ENCODE measurements at regions not wholly inside any gene's neighbourhood (a gene's known extent, or its start where the extent isn't known, plus 50 kb on each side); places are given as distances from the start of the nearest gene placed in this dataset.

- Histone ChIP-seq H3K4me1 (no peaks in the 10 kb centered on the region), H3K36me3 (replicated peaks) (no peaks in the 10 kb centered on the region), H3K27me3 (ENCODE audit: low read depth) (no peaks in the 10 kb centered on the region), H3K4me3 (no peak overlapping the region), H3K9me3 (no peaks in the 10 kb centered on the region)
- DNase-seq (ENCODE audit: low spot score in 2 of 2): no peak
- in situ Hi-C loops (cut with MboI; ENCODE audit: low sequenced_read_pairs): no loop called here
Observed at GRCh38 chr2:103902347-103902746, 951.6 kb upstream of the POU3F3 start.

DNA sequence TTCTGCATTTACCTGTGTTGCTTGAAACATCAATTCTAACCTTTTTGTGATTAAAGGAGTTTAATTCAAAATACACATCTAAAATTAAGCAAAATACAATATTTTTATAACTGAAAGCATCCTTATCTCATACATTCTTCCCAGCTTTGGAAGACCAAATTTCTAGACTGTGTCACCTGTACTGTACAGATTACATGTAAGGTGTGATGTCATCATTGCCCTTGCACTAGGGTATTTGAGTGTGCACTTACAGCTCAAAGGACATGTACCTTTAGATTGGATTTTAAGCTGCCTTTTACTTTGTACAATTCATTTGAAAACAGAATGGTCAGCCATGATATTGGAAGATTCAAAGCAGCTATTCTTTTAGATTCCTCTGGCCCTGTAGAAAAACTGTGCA is 932.8 kb upstream of the POU3F3 start:
- H3K9me3 ChIP-seq: no peaks in the 10 kb centered on the region
- H3K27me3 ChIP-seq (ENCODE audit: low read depth): no peaks in the 10 kb centered on the region
- no peaks in the 10 kb centered on the region for H3K36me3 ChIP-seq (replicated peaks)
- H3K4me1 ChIP-seq: no peaks in the 10 kb centered on the region
- no peak for DNase-seq (ENCODE audit: low spot score in 2 of 2)
- in situ Hi-C loops (cut with MboI; ENCODE audit: low sequenced_read_pairs): no loop called here
- H3K4me3 ChIP-seq: no peak overlapping the region

DNA sequence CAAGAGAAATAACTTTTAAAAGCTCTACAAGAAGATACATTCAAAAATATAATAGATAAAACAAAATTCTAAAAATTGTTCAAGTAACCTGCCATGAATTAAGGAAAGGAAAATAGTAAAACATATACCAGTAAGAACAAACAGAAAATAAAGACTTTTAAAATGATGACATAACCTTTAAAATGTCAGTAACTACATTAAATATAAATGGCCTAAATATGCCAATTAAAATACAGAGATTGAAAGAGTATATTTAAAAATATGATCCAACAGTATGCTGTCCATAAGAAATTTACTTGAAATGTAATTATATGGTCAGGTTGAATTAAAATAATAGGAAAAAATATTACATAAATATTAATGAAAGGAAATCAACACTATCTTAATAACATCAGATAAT is 911.7 kb upstream of the POU3F3 start:
- in situ Hi-C loops (cut with MboI; ENCODE audit: low sequenced_read_pairs): no loop called here
- Histone ChIP-seq H3K4me3 (no peak overlapping the region), H3K9me3 (no peaks in the 10 kb centered on the region), H3K36me3 (replicated peaks) (no peaks in the 10 kb centered on the region), H3K27me3 (ENCODE audit: low read depth) (no peaks in the 10 kb centered on the region), H3K4me1 (no peaks in the 10 kb centered on the region)
- no peak for DNase-seq (ENCODE audit: low spot score in 2 of 2)

- no peak for DNase-seq (ENCODE audit: low spot score in 2 of 2)
- in situ Hi-C loops (cut with MboI; ENCODE audit: low sequenced_read_pairs): no loop called here
Observed at GRCh38 chr2:103945083-103945482, 908.8 kb upstream of the POU3F3 start.

DNA sequence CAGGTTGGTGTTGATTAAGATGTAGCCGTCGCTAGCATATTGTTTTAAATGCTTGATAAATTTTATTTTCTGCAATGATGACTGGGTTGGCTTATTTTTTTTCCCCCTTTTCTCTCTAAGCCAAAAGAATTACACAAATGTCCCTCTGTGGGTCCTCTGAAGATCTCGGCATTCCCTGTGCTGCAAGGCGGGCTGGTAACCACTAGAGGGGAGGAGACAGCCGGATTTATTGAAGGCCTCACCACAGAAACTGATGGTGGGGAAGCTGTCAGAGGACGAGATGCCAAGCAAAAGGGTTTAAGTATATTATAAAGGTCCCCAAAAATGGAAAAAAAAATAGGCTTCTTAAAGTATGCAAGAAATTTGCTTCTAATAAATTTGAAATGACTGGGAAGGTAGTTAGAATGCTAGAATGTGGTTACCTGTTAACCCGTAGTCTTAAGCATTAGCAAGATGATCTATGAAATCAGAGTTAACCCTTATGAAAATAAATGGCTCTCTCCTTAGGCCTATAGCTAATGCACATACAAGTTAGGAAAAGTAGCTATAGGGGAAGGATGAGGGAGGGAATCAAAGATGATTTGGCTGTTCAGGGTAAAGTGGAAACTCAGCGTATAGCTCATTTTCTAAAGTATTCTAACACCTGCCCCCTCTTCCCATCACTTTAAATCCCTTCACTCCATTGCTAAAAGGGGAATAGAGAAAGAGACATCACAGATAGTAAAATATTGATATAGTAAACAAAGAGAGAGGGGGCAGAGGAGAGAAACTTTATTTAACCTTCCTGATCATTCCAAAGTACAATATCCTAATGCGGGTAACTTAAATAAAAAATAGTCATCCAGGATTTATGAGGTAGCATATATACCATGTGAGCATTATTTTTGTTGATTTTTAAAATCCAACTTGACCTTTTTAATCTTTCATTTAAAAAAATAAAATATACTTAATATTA is 894.5 kb upstream of the POU3F3 start:
- Histone ChIP-seq H3K4me1 (no peaks in the 10 kb centered on the region), H3K36me3 (replicated peaks) (no peaks in the 10 kb centered on the region), H3K9me3 (no peaks in the 10 kb centered on the region), H3K4me3 (no peak overlapping the region), H3K27me3 (ENCODE audit: low read depth) (no peaks in the 10 kb centered on the region)
- peak in 1 of 2 experiments; percentile 29 for DNase-seq (ENCODE audit: low spot score in 2 of 2)
- in situ Hi-C loops (cut with MboI; ENCODE audit: low sequenced_read_pairs): no loop called here

More at GRCh38 chr2:103945083-103945482, 908.8 kb upstream of the POU3F3 start:
- H3K9me3 ChIP-seq: no peaks in the 10 kb centered on the region
- H3K27me3 ChIP-seq (ENCODE audit: low read depth): no peaks in the 10 kb centered on the region
- H3K36me3 ChIP-seq (replicated peaks): no peaks in the 10 kb centered on the region
- no peaks in the 10 kb centered on the region for H3K4me1 ChIP-seq
- no peak overlapping the region for H3K4me3 ChIP-seq

GRCh38 chr2:103960129-103960513 is 893.8 kb upstream of the POU3F3 start:
- no peaks in the 10 kb centered on the region for H3K9me3 ChIP-seq
- H3K4me1 ChIP-seq: no peaks in the 10 kb centered on the region
- DNase-seq (ENCODE audit: low spot score in 2 of 2): no peak
- H3K4me3 ChIP-seq: no peak overlapping the region
- H3K36me3 ChIP-seq (replicated peaks): no peaks in the 10 kb centered on the region
- H3K27me3 ChIP-seq (ENCODE audit: low read depth): no peaks in the 10 kb centered on the region
- in situ Hi-C loops (cut with MboI; ENCODE audit: low sequenced_read_pairs): no loop called here

GRCh38 chr2:103960951-103961350 is 893.0 kb upstream of the POU3F3 start:
- H3K4me1 ChIP-seq: no peaks in the 10 kb centered on the region
- no peak for DNase-seq (ENCODE audit: low spot score in 2 of 2)
- H3K4me3 ChIP-seq: no peak overlapping the region

GRCh38 chr2:103961862-103962261 is 892.1 kb upstream of the POU3F3 start:
- Histone ChIP-seq H3K4me3 (no peak overlapping the region), H3K27me3 (ENCODE audit: low read depth) (no peaks in the 10 kb centered on the region), H3K9me3 (no peaks in the 10 kb centered on the region), H3K36me3 (replicated peaks) (no peaks in the 10 kb centered on the region), H3K4me1 (no peaks in the 10 kb centered on the region)
- DNase-seq (ENCODE audit: low spot score in 2 of 2): no peak
- in situ Hi-C loops (cut with MboI; ENCODE audit: low sequenced_read_pairs): no loop called here

More at GRCh38 chr2:103960951-103961350, 893.0 kb upstream of the POU3F3 start:
- Histone ChIP-seq H3K36me3 (replicated peaks) (no peaks in the 10 kb centered on the region), H3K27me3 (ENCODE audit: low read depth) (no peaks in the 10 kb centered on the region), H3K9me3 (no peaks in the 10 kb centered on the region)
- in situ Hi-C loops (cut with MboI; ENCODE audit: low sequenced_read_pairs): no loop called here

GRCh38 chr2:103962670-103963069 is 891.2 kb upstream of the POU3F3 start:
- in situ Hi-C loops (cut with MboI; ENCODE audit: low sequenced_read_pairs): no loop called here
- DNase-seq (ENCODE audit: low spot score in 2 of 2): no peak
- no peaks in the 10 kb centered on the region for H3K9me3 ChIP-seq
- H3K36me3 ChIP-seq (replicated peaks): no peaks in the 10 kb centered on the region
- no peak overlapping the region for H3K4me3 ChIP-seq
- no peaks in the 10 kb centered on the region for H3K4me1 ChIP-seq
- no peaks in the 10 kb centered on the region for H3K27me3 ChIP-seq (ENCODE audit: low read depth)

GRCh38 chr2:103963146-103963725 is 890.7 kb upstream of the POU3F3 start:
- Histone ChIP-seq H3K36me3 (replicated peaks) (no peaks in the 10 kb centered on the region), H3K4me1 (no peaks in the 10 kb centered on the region), H3K27me3 (ENCODE audit: low read depth) (no peaks in the 10 kb centered on the region), H3K4me3 (no peak overlapping the region), H3K9me3 (no peaks in the 10 kb centered on the region)
- in situ Hi-C loops (cut with MboI; ENCODE audit: low sequenced_read_pairs): no loop called here
- no peak for DNase-seq (ENCODE audit: low spot score in 2 of 2)

GRCh38 chr2:103977241-103977640 is 876.7 kb upstream of the POU3F3 start:
- H3K9me3 ChIP-seq: no peaks in the 10 kb centered on the region
- no peaks in the 10 kb centered on the region for H3K27me3 ChIP-seq (ENCODE audit: low read depth)
- in situ Hi-C loops (cut with MboI; ENCODE audit: low sequenced_read_pairs): no loop called here
- no peak overlapping the region for H3K4me3 ChIP-seq
- no peaks in the 10 kb centered on the region for H3K36me3 ChIP-seq (replicated peaks)
- no peak for DNase-seq (ENCODE audit: low spot score in 2 of 2)
- no peaks in the 10 kb centered on the region for H3K4me1 ChIP-seq

- no peak for DNase-seq (ENCODE audit: low spot score in 2 of 2)
- in situ Hi-C loops (cut with MboI; ENCODE audit: low sequenced_read_pairs): no loop called here
- H3K4me1 ChIP-seq: no peaks in the 10 kb centered on the region
- H3K4me3 ChIP-seq: no peak overlapping the region
- H3K9me3 ChIP-seq: no peaks in the 10 kb centered on the region
- H3K27me3 ChIP-seq (ENCODE audit: low read depth): no peaks in the 10 kb centered on the region
- no peaks in the 10 kb centered on the region for H3K36me3 ChIP-seq (replicated peaks)
Observed at GRCh38 chr2:103977668-103978067, 876.2 kb upstream of the POU3F3 start.

GRCh38 chr2:103980401-103980800 is 873.5 kb upstream of the POU3F3 start:
- H3K4me1 ChIP-seq: no peaks in the 10 kb centered on the region
- no peaks in the 10 kb centered on the region for H3K9me3 ChIP-seq
- no peaks in the 10 kb centered on the region for H3K36me3 ChIP-seq (replicated peaks)
- in situ Hi-C loops (cut with MboI; ENCODE audit: low sequenced_read_pairs): no loop called here
- DNase-seq (ENCODE audit: low spot score in 2 of 2): no peak
- H3K4me3 ChIP-seq: no peak overlapping the region
- no peaks in the 10 kb centered on the region for H3K27me3 ChIP-seq (ENCODE audit: low read depth)

DNA sequence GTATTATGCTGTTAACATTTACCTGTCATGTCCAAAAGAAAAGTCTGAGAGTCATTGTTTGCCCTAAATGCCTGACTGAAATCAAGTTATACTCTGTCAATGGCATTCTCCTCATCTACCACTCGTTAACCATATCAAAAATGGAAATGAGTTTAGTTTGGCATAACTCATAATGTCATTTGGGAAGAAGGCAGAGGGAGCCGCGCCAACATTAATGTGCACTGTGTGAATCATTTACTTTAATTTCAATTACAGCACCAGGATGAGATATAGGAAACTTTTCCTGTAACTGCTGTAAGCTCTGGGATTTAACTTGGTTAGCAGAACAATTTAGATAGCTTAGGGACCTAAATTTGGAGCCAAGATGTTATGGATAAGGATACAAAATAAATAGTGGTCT is 871.2 kb upstream of the POU3F3 start:
- in situ Hi-C loops (cut with MboI; ENCODE audit: low sequenced_read_pairs): no loop called here
- no peaks in the 10 kb centered on the region for H3K4me1 ChIP-seq
- H3K9me3 ChIP-seq: no peaks in the 10 kb centered on the region
- no peak for DNase-seq (ENCODE audit: low spot score in 2 of 2)
- no peaks in the 10 kb centered on the region for H3K27me3 ChIP-seq (ENCODE audit: low read depth)
- no peak overlapping the region for H3K4me3 ChIP-seq
- H3K36me3 ChIP-seq (replicated peaks): no peaks in the 10 kb centered on the region

Measured in HAP-1 (cell line).